Hepatocyte (in vitro differentiated cells): ENCODE measurements at regions not wholly inside any gene's neighbourhood (a gene's known extent, or its start where the extent isn't known, plus 50 kb on each side); places are given as distances from the start of the nearest gene placed in this dataset.

Experiments
- DNase-seq: peaks from one replicate; pipeline ENCODE4 v3.0.0-alpha.2; 2016; ENCODE audit warnings: low spot score
- H2AFZ ChIP-seq: fragments of 200-600 bp; sonication (generic); 2 replicates; pipeline ENCODE4 v1.6.0; 2016; ENCODE audit warnings: antibody characterized with exemption, mild to moderate bottlenecking
- H3K27ac ChIP-seq: fragments of 200-600 bp; sonication (generic); 2 replicates; pipeline ENCODE4 v1.5.1; 2016; ENCODE audit warnings: mild to moderate bottlenecking
- H3K27me3 ChIP-seq: fragments of 200-600 bp; sonication (generic); 2 replicates; pipeline ENCODE4 v1.6.1; 2016
- H3K36me3 ChIP-seq: fragments of 200-600 bp; sonication (generic); replicated peaks from 2 replicates; pipeline ENCODE4 v1.5.1; 2016; ENCODE audit warnings: low read depth; ENCODE audit not compliant: insufficient read depth
- H3K4me1 ChIP-seq: fragments of 200-600 bp; sonication (generic); 2 replicates; pipeline ENCODE4 v1.5.1; 2016; ENCODE audit warnings: mild to moderate bottlenecking, moderate library complexity; ENCODE audit not compliant: insufficient read depth
- H3K4me2 ChIP-seq: fragments of 200-600 bp; sonication (generic); 2 replicates; pipeline ENCODE4 v1.6.0; 2016
- H3K4me3 ChIP-seq: fragments of 200-600 bp; sonication (generic); 2 replicates; pipeline ENCODE4 v1.5.1; 2016; ENCODE audit warnings: mild to moderate bottlenecking
- H3K79me2 ChIP-seq: fragments of 200-600 bp; sonication (generic); 2 replicates; pipeline ENCODE4 v1.6.0; 2017; ENCODE audit warnings: mild to moderate bottlenecking
- H3K9me2 ChIP-seq: fragments of 200-600 bp; sonication (generic); replicated peaks from 2 replicates; pipeline ENCODE4 v1.6.0; 2017; ENCODE audit warnings: mild to moderate bottlenecking; ENCODE audit not compliant: insufficient read depth
- H3K9me3 ChIP-seq: fragments of 200-600 bp; sonication (generic); 2 replicates; pipeline ENCODE4 v1.5.1; 2016; ENCODE audit warnings: low read depth, mild to moderate bottlenecking
- H4K20me1 ChIP-seq: fragments of 200-600 bp; sonication (generic); 2 replicates; pipeline ENCODE4 v1.6.0; 2016; ENCODE audit warnings: mild to moderate bottlenecking; ENCODE audit not compliant: insufficient read depth, poor library complexity, severe bottlenecking
- CTCF ChIP-seq: fragments of 200-600 bp; sonication (generic); IDR thresholded peaks from 2 replicates; pipeline ENCODE4 v1.5.1; 2016; ENCODE audit warnings: antibody characterized with exemption, mild to moderate bottlenecking; ENCODE audit not compliant: poor library complexity
- EZH2 ChIP-seq: fragments of 200-600 bp; sonication (generic); IDR thresholded peaks from 2 replicates; pipeline ENCODE4 v1.6.1; 2016; ENCODE audit warnings: antibody characterized with exemption, mild to moderate bottlenecking, borderline replicate concordance
- EZH2phosphoT487 ChIP-seq: fragments of 200-600 bp; sonication (generic); IDR thresholded peaks from one replicate; pipeline ENCODE4 v1.6.1; 2018; ENCODE audit warnings: antibody characterized with exemption, mild to moderate bottlenecking, low read depth, moderate library complexity; ENCODE audit not compliant: unreplicated experiment, severe bottlenecking
- WGBS: methylation state at CpG from one replicate; pipeline ENCODE4 v1.1.6; 2016; ENCODE audit warnings: low lambda C conversion rate; ENCODE audit errors: missing lambda C conversion rate; 5-methylcytosine and 5-hydroxymethylcytosine counted together

GRCh38 chr5:117657541-117657940 is 1082.9 kb upstream of the SEMA6A start:
- 94% methylated on average over 1 of the region's 1 CpG for WGBS

GRCh38 chr5:117652958-117653280 is 1078.3 kb upstream of the SEMA6A start:
- Histone ChIP-seq H4K20me1 (no peaks in the 10 kb centered on the region), H3K9me3 (no peaks in the 10 kb centered on the region)

More at GRCh38 chr5:117657541-117657940, 1082.9 kb upstream of the SEMA6A start:
- Histone ChIP-seq H3K4me3 (no peak overlapping the region), H3K9me2 (no peaks in the 10 kb centered on the region), H3K4me2 (no peak overlapping the region), H3K27me3 (no peaks in the 10 kb centered on the region), H3K27ac (no peak overlapping the region), H3K36me3 (no peaks in the 10 kb centered on the region), H3K4me1 (no peaks in the 10 kb centered on the region), H3K9me3 (no peaks in the 10 kb centered on the region), H2AFZ (no peak overlapping the region), H3K79me2 (no peaks in the 10 kb centered on the region), H4K20me1 (no peaks in the 10 kb centered on the region)
- TF ChIP-seq CTCF, result no peak
- TF ChIP-seq EZH2phosphoT487, result no peak
- TF ChIP-seq EZH2, result no peak
- no peak for DNase-seq

GRCh38 chr5:117652036-117652957 is 1077.7 kb upstream of the SEMA6A start:
- Histone ChIP-seq H3K4me2 (no peak overlapping the region), H3K9me3 (no peaks in the 10 kb centered on the region)

More at GRCh38 chr5:117652958-117653280, 1078.3 kb upstream of the SEMA6A start:
- Histone ChIP-seq H2AFZ (no peak overlapping the region), H3K79me2 (no peaks in the 10 kb centered on the region), H3K27ac (no peak overlapping the region), H3K27me3 (no peaks in the 10 kb centered on the region), H3K36me3 (no peaks in the 10 kb centered on the region), H3K4me3 (no peak overlapping the region), H3K9me2 (no peaks in the 10 kb centered on the region), H3K4me1 (no peaks in the 10 kb centered on the region), H3K4me2 (no peak overlapping the region)
- TF ChIP-seq CTCF (no peak), EZH2phosphoT487 (no peak), EZH2 (no peak)
- 63% methylated on average over 3 of the region's 3 CpGs for WGBS
- no peak for DNase-seq

More at GRCh38 chr5:117652036-117652957, 1077.7 kb upstream of the SEMA6A start:
- Histone ChIP-seq H4K20me1 (no peaks in the 10 kb centered on the region), H3K9me2 (no peaks in the 10 kb centered on the region), H2AFZ (no peak overlapping the region), H3K79me2 (no peaks in the 10 kb centered on the region), H3K27me3 (no peaks in the 10 kb centered on the region), H3K36me3 (no peaks in the 10 kb centered on the region), H3K4me3 (no peak overlapping the region), H3K27ac (no peak overlapping the region), H3K4me1 (no peaks in the 10 kb centered on the region)
- WGBS, result 66% methylated on average over 4 of the region's 4 CpGs
- TF ChIP-seq EZH2phosphoT487 (no peak), EZH2 (no peak), CTCF (no peak)
- DNase-seq, result no peak
